ENCODE measurements at regions not wholly inside any gene's neighbourhood (a gene's known extent, or its start where the extent isn't known, plus 50 kb on each side); places are given as distances from the start of the nearest gene placed in this dataset.

DNA sequence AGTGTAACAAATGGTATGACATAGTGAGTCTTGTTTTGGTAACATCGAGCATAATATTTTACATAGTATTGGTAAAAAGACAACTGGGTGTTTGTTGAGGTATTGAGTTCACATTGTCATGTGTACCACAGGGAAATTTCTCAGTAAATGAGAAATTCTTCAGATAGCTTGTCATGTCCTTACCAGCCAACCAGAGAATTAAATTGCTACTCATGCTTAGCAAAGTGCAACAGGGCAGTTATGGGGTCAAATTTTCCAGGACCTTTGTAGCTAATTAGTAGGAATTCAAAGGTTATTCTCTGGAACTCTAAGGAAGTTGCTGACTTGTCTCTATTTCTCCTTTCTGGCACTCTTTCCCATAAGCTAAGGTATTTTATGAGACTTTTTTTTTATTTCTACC lies 595.7 kb downstream of the EFNA5 start:
- Histone ChIP-seq H3K27me3 (ENCODE audit: control insufficient read depth in 4 of 4, insufficient read depth in 4 of 4, low read length in 3 of 4) (no peaks in the 10 kb centered on the region), H3K9ac (ENCODE audit: low read depth in 1 of 2, low read length in 2 of 2) (no peak overlapping the region), H3K4me1 (ENCODE audit: control insufficient read depth in 4 of 4, insufficient read depth in 4 of 4, low read length in 3 of 4) (no peaks in the 10 kb centered on the region), H3K4me3 (ENCODE audit: low read depth in 1 of 3, low read length in 3 of 3) (no peak overlapping the region), H3K9me3 (ENCODE audit: control insufficient read depth in 4 of 4, low read length in 3 of 4) (no peaks in the 10 kb centered on the region), H3K36me3 (ENCODE audit: control insufficient read depth in 4 of 4, insufficient read depth in 3 of 4, low read depth in 1 of 4, low read length in 3 of 4) (no peaks in the 10 kb centered on the region), H3K27ac (ENCODE audit: low read depth in 1 of 2, low read length in 2 of 2) (no peak overlapping the region)
- WGBS = 78% methylated on average over 1 of the region's 1 CpG
- no peak for TF ChIP-seq FOXA2 (IDR thresholded peaks at IDR 0.05)
- TF ChIP-seq RAD21 (IDR thresholded peaks at IDR 0.05) = no peak
- TF ChIP-seq, protein P1, sequence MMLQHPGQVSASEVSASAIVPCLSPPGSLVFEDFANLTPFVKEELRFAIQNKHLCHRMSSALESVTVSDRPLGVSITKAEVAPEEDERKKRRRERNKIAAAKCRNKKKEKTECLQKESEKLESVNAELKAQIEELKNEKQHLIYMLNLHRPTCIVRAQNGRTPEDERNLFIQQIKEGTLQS (IDR thresholded peaks at IDR 0.05) = no peak
- peak; percentile 90 for TF ChIP-seq NR2F2 (IDR thresholded peaks at IDR 0.05)
- TF ChIP-seq, protein P2, sequence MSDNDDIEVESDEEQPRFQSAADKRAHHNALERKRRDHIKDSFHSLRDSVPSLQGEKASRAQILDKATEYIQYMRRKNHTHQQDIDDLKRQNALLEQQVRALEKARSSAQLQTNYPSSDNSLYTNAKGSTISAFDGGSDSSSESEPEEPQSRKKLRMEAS (IDR thresholded peaks at IDR 0.05) = no peak
- no peak for DNase-seq (ENCODE audit: low spot score)

DNA sequence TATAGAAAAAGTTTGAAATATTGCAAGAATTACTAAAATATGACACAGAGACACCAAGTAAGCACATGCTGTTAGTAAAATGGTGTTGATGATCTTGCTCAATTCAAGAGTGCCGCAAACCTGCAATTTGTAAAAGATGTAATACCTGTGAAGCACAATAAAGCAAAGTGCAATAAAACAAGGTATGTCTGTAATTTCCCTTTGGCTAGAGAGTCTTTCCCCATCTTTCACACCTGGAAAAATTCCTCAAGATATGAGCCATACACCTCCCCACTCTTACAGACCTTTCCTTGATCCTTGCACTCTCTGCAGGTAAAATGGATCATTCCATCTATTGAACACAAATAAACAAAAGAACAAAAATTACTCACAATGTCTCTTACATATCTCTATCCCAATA lies 597.8 kb downstream of the EFNA5 start:
- no peak overlapping the region for H3K9ac ChIP-seq (ENCODE audit: low read depth in 1 of 2, low read length in 2 of 2)
- 93% methylated on average over 1 of the region's 1 CpG for WGBS
- no peaks in the 10 kb centered on the region for H3K27me3 ChIP-seq (ENCODE audit: control insufficient read depth in 4 of 4, insufficient read depth in 4 of 4, low read length in 3 of 4)
- DNase-seq (ENCODE audit: low spot score) = no peak
- no peak overlapping the region for H3K27ac ChIP-seq (ENCODE audit: low read depth in 1 of 2, low read length in 2 of 2)
- no peaks in the 10 kb centered on the region for H3K36me3 ChIP-seq (ENCODE audit: control insufficient read depth in 4 of 4, insufficient read depth in 3 of 4, low read depth in 1 of 4, low read length in 3 of 4)
- no peaks in the 10 kb centered on the region for H3K9me3 ChIP-seq (ENCODE audit: control insufficient read depth in 4 of 4, low read length in 3 of 4)
- no peaks in the 10 kb centered on the region for H3K4me1 ChIP-seq (ENCODE audit: control insufficient read depth in 4 of 4, insufficient read depth in 4 of 4, low read length in 3 of 4)
- TF ChIP-seq, protein P1 (IDR thresholded peaks at IDR 0.05) = no peak
- TF ChIP-seq NR2F2 (IDR thresholded peaks at IDR 0.05) (no peak), FOXA2 (IDR thresholded peaks at IDR 0.05) (no peak), GABPA (IDR thresholded peaks at IDR 0.05 in 1 of 2, conservative IDR thresholded peaks at IDR 0.05 in 1 of 2) (no peak), SP1 (IDR thresholded peaks at IDR 0.05) (no peak)
- TF ChIP-seq, protein P3, sequence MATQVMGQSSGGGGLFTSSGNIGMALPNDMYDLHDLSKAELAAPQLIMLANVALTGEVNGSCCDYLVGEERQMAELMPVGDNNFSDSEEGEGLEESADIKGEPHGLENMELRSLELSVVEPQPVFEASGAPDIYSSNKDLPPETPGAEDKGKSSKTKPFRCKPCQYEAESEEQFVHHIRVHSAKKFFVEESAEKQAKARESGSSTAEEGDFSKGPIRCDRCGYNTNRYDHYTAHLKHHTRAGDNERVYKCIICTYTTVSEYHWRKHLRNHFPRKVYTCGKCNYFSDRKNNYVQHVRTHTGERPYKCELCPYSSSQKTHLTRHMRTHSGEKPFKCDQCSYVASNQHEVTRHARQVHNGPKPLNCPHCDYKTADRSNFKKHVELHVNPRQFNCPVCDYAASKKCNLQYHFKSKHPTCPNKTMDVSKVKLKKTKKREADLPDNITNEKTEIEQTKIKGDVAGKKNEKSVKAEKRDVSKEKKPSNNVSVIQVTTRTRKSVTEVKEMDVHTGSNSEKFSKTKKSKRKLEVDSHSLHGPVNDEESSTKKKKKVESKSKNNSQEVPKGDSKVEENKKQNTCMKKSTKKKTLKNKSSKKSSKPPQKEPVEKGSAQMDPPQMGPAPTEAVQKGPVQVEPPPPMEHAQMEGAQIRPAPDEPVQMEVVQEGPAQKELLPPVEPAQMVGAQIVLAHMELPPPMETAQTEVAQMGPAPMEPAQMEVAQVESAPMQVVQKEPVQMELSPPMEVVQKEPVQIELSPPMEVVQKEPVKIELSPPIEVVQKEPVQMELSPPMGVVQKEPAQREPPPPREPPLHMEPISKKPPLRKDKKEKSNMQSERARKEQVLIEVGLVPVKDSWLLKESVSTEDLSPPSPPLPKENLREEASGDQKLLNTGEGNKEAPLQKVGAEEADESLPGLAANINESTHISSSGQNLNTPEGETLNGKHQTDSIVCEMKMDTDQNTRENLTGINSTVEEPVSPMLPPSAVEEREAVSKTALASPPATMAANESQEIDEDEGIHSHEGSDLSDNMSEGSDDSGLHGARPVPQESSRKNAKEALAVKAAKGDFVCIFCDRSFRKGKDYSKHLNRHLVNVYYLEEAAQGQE (IDR thresholded peaks at IDR 0.05) = no peak
- no peak overlapping the region for H3K4me3 ChIP-seq (ENCODE audit: low read depth in 1 of 3, low read length in 3 of 3)

DNA sequence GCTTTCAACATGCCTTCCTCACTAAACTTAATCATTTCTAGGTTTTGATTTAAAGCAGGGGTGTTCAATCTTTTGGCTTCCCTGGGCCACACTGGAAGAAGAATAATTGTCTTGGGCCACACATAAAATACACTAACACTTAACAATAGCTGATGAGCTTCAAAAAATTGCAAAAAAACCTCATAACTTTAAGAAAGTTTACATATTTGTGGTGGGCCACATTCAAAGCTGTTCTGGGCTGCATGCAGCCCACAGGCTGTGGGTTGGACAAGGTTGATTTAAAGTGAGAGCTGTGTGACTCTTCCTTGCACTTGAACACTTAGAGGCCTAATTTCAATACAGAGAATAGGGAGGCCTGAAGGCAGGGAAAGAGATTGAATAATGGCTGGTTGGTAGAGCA lies 598.3 kb downstream of the EFNA5 start:
- H3K9me3 ChIP-seq (ENCODE audit: control insufficient read depth in 4 of 4, low read length in 3 of 4) = no peaks in the 10 kb centered on the region
- TF ChIP-seq FOXA1 (IDR thresholded peaks at IDR 0.05) (no peak), JUND (IDR thresholded peaks at IDR 0.05) (no peak), TAF1 (conservative IDR thresholded peaks at IDR 0.05) (no peak), FOXA2 (IDR thresholded peaks at IDR 0.05) (no peak), RXRA (IDR thresholded peaks at IDR 0.05) (no peak), EGR1 (IDR thresholded peaks at IDR 0.05; ENCODE audit: low read depth in 2 of 2) (no peak)
- TF ChIP-seq, protein P2 (IDR thresholded peaks at IDR 0.05) = no peak
- TF ChIP-seq, protein P4, sequence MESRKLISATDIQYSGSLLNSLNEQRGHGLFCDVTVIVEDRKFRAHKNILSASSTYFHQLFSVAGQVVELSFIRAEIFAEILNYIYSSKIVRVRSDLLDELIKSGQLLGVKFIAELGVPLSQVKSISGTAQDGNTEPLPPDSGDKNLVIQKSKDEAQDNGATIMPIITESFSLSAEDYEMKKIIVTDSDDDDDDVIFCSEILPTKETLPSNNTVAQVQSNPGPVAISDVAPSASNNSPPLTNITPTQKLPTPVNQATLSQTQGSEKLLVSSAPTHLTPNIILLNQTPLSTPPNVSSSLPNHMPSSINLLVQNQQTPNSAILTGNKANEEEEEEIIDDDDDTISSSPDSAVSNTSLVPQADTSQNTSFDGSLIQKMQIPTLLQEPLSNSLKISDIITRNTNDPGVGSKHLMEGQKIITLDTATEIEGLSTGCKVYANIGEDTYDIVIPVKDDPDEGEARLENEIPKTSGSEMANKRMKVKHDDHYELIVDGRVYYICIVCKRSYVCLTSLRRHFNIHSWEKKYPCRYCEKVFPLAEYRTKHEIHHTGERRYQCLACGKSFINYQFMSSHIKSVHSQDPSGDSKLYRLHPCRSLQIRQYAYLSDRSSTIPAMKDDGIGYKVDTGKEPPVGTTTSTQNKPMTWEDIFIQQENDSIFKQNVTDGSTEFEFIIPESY (IDR thresholded peaks at IDR 0.05) = no peak
- no peak for DNase-seq (ENCODE audit: low spot score)
- no peaks in the 10 kb centered on the region for H3K36me3 ChIP-seq (ENCODE audit: control insufficient read depth in 4 of 4, insufficient read depth in 3 of 4, low read depth in 1 of 4, low read length in 3 of 4)
- H3K27ac ChIP-seq (ENCODE audit: low read depth in 1 of 2, low read length in 2 of 2) = no peak overlapping the region
- no peaks in the 10 kb centered on the region for H3K4me1 ChIP-seq (ENCODE audit: control insufficient read depth in 4 of 4, insufficient read depth in 4 of 4, low read length in 3 of 4)
- H3K4me3 ChIP-seq (ENCODE audit: low read depth in 1 of 3, low read length in 3 of 3) = no peak overlapping the region
- H3K27me3 ChIP-seq (ENCODE audit: control insufficient read depth in 4 of 4, insufficient read depth in 4 of 4, low read length in 3 of 4) = no peaks in the 10 kb centered on the region
- H3K9ac ChIP-seq (ENCODE audit: low read depth in 1 of 2, low read length in 2 of 2) = no peak overlapping the region

Measured in liver (tissue), 7 donors.